Lower lobe of right lung (tissue), 2 donors: ENCODE measurements at regions not wholly inside any gene's neighbourhood (a gene's known extent, or its start where the extent isn't known, plus 50 kb on each side); places are given as distances from the start of the nearest gene placed in this dataset.
"Not testable (repeated sequence)": the region's sequence is repeated elsewhere in the genome, so short reads cannot be mapped to it uniquely, and the experiment has no call there.

Experiments used
- ATAC-seq, 2 donors: fragments of 200-7000 bp; cut with Tn5 transposase; one replicate each; pipeline ENCODE4 v1.9.1; 2020 to 2022; ENCODE audit warnings: mild to moderate bottlenecking in 2 of 2, moderate library complexity in 2 of 2
- DNase-seq: peaks from one replicate; pipeline ENCODE4 v3.0.0-alpha.2; 2020
- H3K27ac ChIP-seq: fragments of 200-600 bp; one replicate; pipeline ENCODE4 v1.8.0; 2022
- H3K27me3 ChIP-seq: fragments of 200-600 bp; one replicate; pipeline ENCODE4 v1.8.0; 2022; ENCODE audit warnings: low read depth
- H3K36me3 ChIP-seq: fragments of 200-600 bp; one replicate; pipeline ENCODE4 v1.8.0; 2022; ENCODE audit warnings: mild to moderate bottlenecking
- H3K4me1 ChIP-seq: fragments of 200-600 bp; one replicate; pipeline ENCODE4 v1.8.0; 2022
- H3K4me3 ChIP-seq: fragments of 200-600 bp; one replicate; pipeline ENCODE4 v1.8.0; 2022; ENCODE audit warnings: mild to moderate bottlenecking
- H3K9me3 ChIP-seq: fragments of 200-600 bp; one replicate; pipeline ENCODE4 v1.8.0; 2022
- intact Hi-C: fragments of 100-400 bp; cut with DNase I; formaldehyde crosslinking; loops from one replicate; pipeline ENCODE4 v1.11.0; 2022
- TF ChIP-seq, protein P1 (sequence below): fragments of 200-600 bp; IDR thresholded peaks from one replicate; pipeline ENCODE4 v1.8.0; 2022; ENCODE audit warnings: antibody characterized with exemption, mild to moderate bottlenecking
- donor health status: DM: no; HTN: yes; CAD: no; lungs with severe emphysema.

DNA sequence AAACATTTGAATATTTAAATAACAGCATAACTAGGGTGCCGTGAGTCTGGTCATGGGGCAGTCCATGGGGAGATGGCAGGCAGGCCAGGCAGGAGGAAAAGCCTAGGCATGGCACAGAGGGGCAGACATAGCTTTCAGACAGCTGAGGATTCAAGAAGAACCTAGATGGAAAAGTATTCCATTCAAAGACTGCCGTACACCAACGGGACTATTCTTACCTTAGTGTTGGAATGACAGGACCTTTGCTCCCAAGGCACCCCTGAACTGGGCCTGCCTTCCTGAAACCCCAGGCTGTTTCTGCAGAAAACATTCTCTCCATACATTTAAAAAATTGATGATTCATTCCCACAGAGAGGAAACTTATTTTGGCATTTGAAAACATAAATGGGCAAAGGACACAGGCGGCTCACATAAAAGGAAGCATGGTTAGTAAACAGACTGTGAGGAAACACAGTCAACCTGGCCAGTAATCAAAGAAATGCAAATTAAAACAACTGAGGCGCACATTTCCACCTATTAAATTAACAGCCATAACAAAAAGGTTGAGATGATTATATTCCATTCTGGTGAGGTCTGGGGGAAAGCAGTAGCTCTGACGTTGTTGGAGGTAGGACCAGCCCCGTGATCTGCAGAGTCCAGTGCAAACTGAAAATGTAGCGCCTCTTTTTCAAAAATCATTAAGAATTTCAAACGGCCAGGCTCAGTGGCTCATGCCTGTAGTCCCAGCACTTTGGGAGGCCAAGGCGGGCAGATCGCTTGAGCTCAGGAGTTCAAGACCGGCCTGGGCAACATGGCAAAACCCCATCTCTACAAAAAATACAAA lies 71.3 kb upstream of the SMAD3 start:
- intact Hi-C loops = no loop called here
- no peak overlapping the region for H3K27ac ChIP-seq
- no peak overlapping the region for H3K4me3 ChIP-seq

DNA sequence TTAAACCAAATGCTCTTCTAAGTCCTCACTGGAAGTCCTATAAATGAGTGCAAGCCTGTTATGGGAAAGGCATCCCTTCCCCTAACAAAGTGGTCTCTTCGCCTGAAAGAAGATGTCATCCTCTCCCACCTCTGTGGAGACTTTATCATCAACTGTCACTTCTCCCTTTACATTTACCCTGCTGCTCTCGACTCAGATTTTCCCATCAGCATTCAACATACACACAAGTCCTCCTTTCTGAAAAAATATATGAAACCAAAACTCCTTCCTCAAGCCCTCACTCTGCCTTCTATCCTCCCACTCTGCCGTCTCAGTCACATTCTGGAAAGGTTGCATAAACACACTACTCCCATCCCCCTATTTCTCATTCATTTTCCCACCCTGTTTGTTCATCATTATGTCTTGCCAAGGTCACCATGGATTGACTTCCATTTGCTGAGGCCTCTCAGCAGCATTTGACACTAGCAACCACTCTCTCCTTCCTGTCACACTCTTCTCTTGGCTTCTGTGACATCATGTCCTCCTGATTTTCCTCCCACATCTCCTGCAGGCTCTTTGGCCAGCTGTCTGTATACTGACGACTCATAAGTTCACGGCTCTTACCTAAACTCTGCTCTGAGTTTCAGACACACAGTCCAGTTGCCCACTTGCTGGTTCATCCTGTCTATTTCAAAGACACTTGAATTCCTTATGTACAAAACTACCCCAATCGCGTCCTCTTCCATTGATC lies 70.3 kb upstream of the SMAD3 start:
- H3K27me3 ChIP-seq = no peaks in the 10 kb centered on the region
- DNase-seq (no peak), ATAC-seq (no peak)
- intact Hi-C loops = no loop called here
- no peaks in the 10 kb centered on the region for H3K36me3 ChIP-seq
- TF ChIP-seq, protein P1, sequence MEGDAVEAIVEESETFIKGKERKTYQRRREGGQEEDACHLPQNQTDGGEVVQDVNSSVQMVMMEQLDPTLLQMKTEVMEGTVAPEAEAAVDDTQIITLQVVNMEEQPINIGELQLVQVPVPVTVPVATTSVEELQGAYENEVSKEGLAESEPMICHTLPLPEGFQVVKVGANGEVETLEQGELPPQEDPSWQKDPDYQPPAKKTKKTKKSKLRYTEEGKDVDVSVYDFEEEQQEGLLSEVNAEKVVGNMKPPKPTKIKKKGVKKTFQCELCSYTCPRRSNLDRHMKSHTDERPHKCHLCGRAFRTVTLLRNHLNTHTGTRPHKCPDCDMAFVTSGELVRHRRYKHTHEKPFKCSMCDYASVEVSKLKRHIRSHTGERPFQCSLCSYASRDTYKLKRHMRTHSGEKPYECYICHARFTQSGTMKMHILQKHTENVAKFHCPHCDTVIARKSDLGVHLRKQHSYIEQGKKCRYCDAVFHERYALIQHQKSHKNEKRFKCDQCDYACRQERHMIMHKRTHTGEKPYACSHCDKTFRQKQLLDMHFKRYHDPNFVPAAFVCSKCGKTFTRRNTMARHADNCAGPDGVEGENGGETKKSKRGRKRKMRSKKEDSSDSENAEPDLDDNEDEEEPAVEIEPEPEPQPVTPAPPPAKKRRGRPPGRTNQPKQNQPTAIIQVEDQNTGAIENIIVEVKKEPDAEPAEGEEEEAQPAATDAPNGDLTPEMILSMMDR = no peak
- H3K4me1 ChIP-seq = no peaks in the 10 kb centered on the region
- H3K27ac ChIP-seq = no peak overlapping the region
- H3K4me3 ChIP-seq = no peak overlapping the region
- H3K9me3 ChIP-seq = no peaks in the 10 kb centered on the region

More for the DNA sequence above, 71.3 kb upstream of the SMAD3 start:
- no peaks in the 10 kb centered on the region for H3K27me3 ChIP-seq
- H3K36me3 ChIP-seq = no peaks in the 10 kb centered on the region
- no peaks in the 10 kb centered on the region for H3K4me1 ChIP-seq
- TF ChIP-seq, protein P1 = no peak
- no peaks in the 10 kb centered on the region for H3K9me3 ChIP-seq
- ATAC-seq = no peak
- DNase-seq = no peak

DNA sequence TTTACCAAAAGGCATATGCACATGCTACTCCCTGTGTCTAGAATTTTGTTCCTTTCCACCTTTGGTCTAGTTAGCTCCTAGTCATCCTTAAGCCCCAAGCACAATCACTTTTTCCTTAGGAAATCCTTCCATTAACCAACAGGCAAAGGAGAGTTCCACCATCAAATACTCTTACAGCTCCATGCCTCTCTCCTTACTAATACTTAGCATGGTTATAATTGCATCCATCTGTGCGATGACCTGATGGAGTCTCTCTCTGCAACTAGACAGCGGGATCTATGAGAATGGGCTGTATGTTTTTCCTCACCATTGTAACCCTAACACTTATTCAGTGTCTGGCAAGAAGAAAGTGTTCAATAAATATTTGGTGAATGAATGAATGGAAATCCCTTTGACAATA lies 69.3 kb upstream of the SMAD3 start:
- no peak overlapping the region for H3K27ac ChIP-seq
- H3K36me3 ChIP-seq = no peaks in the 10 kb centered on the region
- no peak overlapping the region for H3K4me3 ChIP-seq
- no peaks in the 10 kb centered on the region for H3K9me3 ChIP-seq
- intact Hi-C loops = no loop called here
- TF ChIP-seq, protein P1 = no peak
- H3K4me1 ChIP-seq = no peaks in the 10 kb centered on the region
- ATAC-seq = no peak
- H3K27me3 ChIP-seq = no peaks in the 10 kb centered on the region
- DNase-seq = no peak

DNA sequence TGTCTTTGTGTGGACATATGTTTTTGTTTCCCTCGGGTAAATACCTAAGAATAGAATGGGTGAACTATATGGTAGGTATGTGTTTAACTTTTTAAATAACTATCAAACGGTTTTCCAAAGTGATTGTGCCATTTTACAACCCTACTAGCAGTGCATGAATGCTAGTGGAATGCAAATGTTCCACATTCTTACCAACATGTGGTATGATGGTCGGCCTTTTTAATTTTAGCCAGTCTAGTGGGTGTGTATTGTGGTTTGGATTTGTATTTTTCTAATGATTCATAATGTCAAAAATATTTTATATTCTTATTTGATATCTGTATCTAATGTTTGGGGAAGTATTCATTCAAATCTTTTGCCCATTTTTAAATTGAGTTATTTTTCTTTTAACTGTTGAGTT lies 68.2 kb upstream of the SMAD3 start:
- TF ChIP-seq, protein P1 = no peak
- intact Hi-C loops = no loop called here
- ATAC-seq = no peak

DNA sequence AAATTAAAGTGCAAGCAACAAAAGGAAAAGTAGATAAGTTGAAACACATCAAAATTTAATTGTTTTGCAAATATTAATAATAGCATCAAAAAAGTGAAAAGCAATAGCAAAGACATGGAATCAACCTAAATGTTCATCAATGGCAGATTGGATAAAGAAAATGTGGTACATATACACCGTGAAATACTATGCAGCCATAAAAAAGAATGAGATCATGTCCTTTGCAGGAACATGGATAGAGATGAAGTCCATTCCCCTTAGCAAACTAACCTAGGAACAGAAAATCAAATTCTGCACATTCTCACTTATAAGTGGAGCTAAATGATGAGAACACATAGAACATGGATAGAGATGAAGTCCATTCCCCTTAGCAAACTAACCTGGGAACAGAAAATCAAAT lies 67.2 kb upstream of the SMAD3 start:
- H3K4me3 ChIP-seq, intact Hi-C loops, H3K36me3 ChIP-seq, H3K27ac ChIP-seq, H3K27me3 ChIP-seq, H3K9me3 ChIP-seq, ATAC-seq, H3K4me1 ChIP-seq, DNase-seq: not testable (repeated sequence)

More for the DNA sequence above, 68.2 kb upstream of the SMAD3 start:
- no peak overlapping the region for H3K4me3 ChIP-seq
- H3K4me1 ChIP-seq = no peaks in the 10 kb centered on the region
- DNase-seq = no peak
- no peak overlapping the region for H3K27ac ChIP-seq
- no peaks in the 10 kb centered on the region for H3K9me3 ChIP-seq
- H3K36me3 ChIP-seq = no peaks in the 10 kb centered on the region
- no peaks in the 10 kb centered on the region for H3K27me3 ChIP-seq
